Gastrocnemius medialis (tissue), 4 donors: ENCODE measurements at regions not wholly inside any gene's neighbourhood (a gene's known extent, or its start where the extent isn't known, plus 50 kb on each side); places are given as distances from the start of the nearest gene placed in this dataset.

Experiments
- CTCF ChIP-seq, 5 experiments: fragments of 450-650 bp in 3 of 5; fragments of 200-600 bp in 2 of 5; sonication (generic) in 2 of 5; IDR thresholded peaks in 4 of 5; conservative IDR thresholded peaks in 1 of 5; 1 replicate in 4 of 5; 2 replicates in 1 of 5; pipeline ENCODE4 v1.5.1; 2016 to 2019; ENCODE audit warnings: antibody characterized with exemption in 5 of 5, mild to moderate bottlenecking in 3 of 5, moderate library complexity in 3 of 5
- POLR2A ChIP-seq, 2 donors: fragments of 450-650 bp; IDR thresholded peaks; one replicate each; pipeline ENCODE4 v1.6.1; 2017; ENCODE audit warnings: antibody characterized with exemption in 2 of 2, mild to moderate bottlenecking in 2 of 2, moderate library complexity in 2 of 2

- TF ChIP-seq POLR2A (IDR thresholded peaks at IDR 0.05) (no peak), CTCF (IDR thresholded peaks at IDR 0.05 in 4 of 5, conservative IDR thresholded peaks at IDR 0.05 in 1 of 5) (no peak)
Observed at GRCh38 chr6:113432521-113433334, 424.4 kb upstream of the MARCKS start.
